MM.1S (cell line): ENCODE measurements at regions not wholly inside any gene's neighbourhood (a gene's known extent, or its start where the extent isn't known, plus 50 kb on each side); places are given as distances from the start of the nearest gene placed in this dataset.

Source experiments
- DNase-seq: peaks from one replicate; pipeline ENCODE4 v3.0.0-alpha.2; 2015
- H2AFZ ChIP-seq: fragments of 300-600 bp; sonication (generic); 2 replicates; pipeline ENCODE4 v1.6.0; 2016; ENCODE audit warnings: antibody characterized with exemption, low read length
- H3F3A ChIP-seq: fragments of 300-600 bp; sonication (generic); 2 replicates; pipeline ENCODE4 v1.6.1; 2016; ENCODE audit warnings: mild to moderate bottlenecking, antibody characterized with exemption, low read length, moderate library complexity, mixed read lengths; ENCODE audit not compliant: insufficient read depth
- H3K27ac ChIP-seq: fragments of 300-600 bp; sonication (generic); 2 replicates; pipeline ENCODE4 v1.5.1; 2016; ENCODE audit warnings: mild to moderate bottlenecking, low read length
- H3K27me3 ChIP-seq: fragments of 300-600 bp; sonication (generic); replicated peaks from 2 replicates; pipeline ENCODE4 v1.6.0; 2016; ENCODE audit warnings: low read length; ENCODE audit not compliant: insufficient read depth
- H3K36me3 ChIP-seq: fragments of 300-600 bp; sonication (generic); replicated peaks from 2 replicates; pipeline ENCODE4 v1.6.1; 2016; ENCODE audit warnings: mild to moderate bottlenecking, low read length, mixed read lengths; ENCODE audit not compliant: insufficient read depth
- H3K4me1 ChIP-seq: fragments of 300-600 bp; sonication (generic); 2 replicates; pipeline ENCODE4 v1.6.1; 2016; ENCODE audit warnings: low read length, mixed read lengths
- H3K4me2 ChIP-seq: fragments of 300-600 bp; sonication (generic); 2 replicates; pipeline ENCODE4 v1.6.0; 2016; ENCODE audit warnings: low read depth, low read length
- H3K4me3 ChIP-seq: fragments of 300-600 bp; sonication (generic); 2 replicates; pipeline ENCODE4 v1.5.1; 2016; ENCODE audit warnings: low read length, mixed read lengths
- H3K79me2 ChIP-seq: fragments of 300-600 bp; sonication (generic); 2 replicates; pipeline ENCODE4 v1.6.1; 2016; ENCODE audit warnings: mixed run types, low read length, mixed read lengths
- H3K9ac ChIP-seq: fragments of 300-600 bp; sonication (generic); 2 replicates; pipeline ENCODE4 v1.6.1; 2016; ENCODE audit warnings: low read length, mixed read lengths
- H3K9me2 ChIP-seq: fragments of 300-600 bp; sonication (generic); replicated peaks from 2 replicates; pipeline ENCODE4 v1.6.1; 2016; ENCODE audit warnings: mild to moderate bottlenecking, low read length, mixed read lengths; ENCODE audit not compliant: insufficient read depth
- H3K9me3 ChIP-seq: fragments of 300-600 bp; sonication (generic); replicated peaks from 2 replicates; pipeline ENCODE4 v1.6.1; 2016; ENCODE audit warnings: mild to moderate bottlenecking, low read length, mixed read lengths; ENCODE audit not compliant: insufficient read depth
- H4K20me1 ChIP-seq: fragments of 300-600 bp; sonication (generic); 2 replicates; pipeline ENCODE4 v1.6.1; 2016; ENCODE audit warnings: mild to moderate bottlenecking, low read length, moderate library complexity, mixed read lengths; ENCODE audit not compliant: insufficient read depth
- CTCF ChIP-seq: fragments of 300-600 bp; sonication (generic); IDR thresholded peaks from 2 replicates; pipeline ENCODE4 v1.5.1; 2016; ENCODE audit warnings: antibody characterized with exemption, low read length, mixed read lengths
- EZH2 ChIP-seq: fragments of 300-600 bp; sonication (generic); optimal IDR thresholded peaks from 2 replicates; pipeline ENCODE3; 2017; ENCODE audit warnings: low read depth, mild to moderate bottlenecking, antibody characterized with exemption, low read length, mixed read lengths
- EZH2phosphoT487 ChIP-seq: fragments of 300-600 bp; sonication (generic); IDR thresholded peaks from 2 replicates; pipeline ENCODE4 v1.6.1; 2018; ENCODE audit warnings: antibody characterized with exemption, low read length

GRCh38 chr6:133613211-133613610 lies 275.7 kb upstream of the TCF21 start:
- H3K9me2 ChIP-seq: no peaks in the 10 kb centered on the region
- H3K9me3 ChIP-seq: no peaks in the 10 kb centered on the region
- H3K4me3 ChIP-seq: no peak overlapping the region
- H4K20me1 ChIP-seq: no peaks in the 10 kb centered on the region
- no peaks in the 10 kb centered on the region for H3K27me3 ChIP-seq
- H3K36me3 ChIP-seq: no peaks in the 10 kb centered on the region
- H3K9ac ChIP-seq: no peak overlapping the region
- H3K27ac ChIP-seq: no peak overlapping the region
- no peak overlapping the region for H3K4me2 ChIP-seq
- TF ChIP-seq CTCF: no peak
- no peak for TF ChIP-seq EZH2phosphoT487
- no peak for TF ChIP-seq EZH2
- no peaks in the 10 kb centered on the region for H3K79me2 ChIP-seq
- no peak overlapping the region for H2AFZ ChIP-seq
- H3F3A ChIP-seq: no peaks in the 10 kb centered on the region
- no peak for DNase-seq
- H3K4me1 ChIP-seq: no peaks in the 10 kb centered on the region

DNA sequence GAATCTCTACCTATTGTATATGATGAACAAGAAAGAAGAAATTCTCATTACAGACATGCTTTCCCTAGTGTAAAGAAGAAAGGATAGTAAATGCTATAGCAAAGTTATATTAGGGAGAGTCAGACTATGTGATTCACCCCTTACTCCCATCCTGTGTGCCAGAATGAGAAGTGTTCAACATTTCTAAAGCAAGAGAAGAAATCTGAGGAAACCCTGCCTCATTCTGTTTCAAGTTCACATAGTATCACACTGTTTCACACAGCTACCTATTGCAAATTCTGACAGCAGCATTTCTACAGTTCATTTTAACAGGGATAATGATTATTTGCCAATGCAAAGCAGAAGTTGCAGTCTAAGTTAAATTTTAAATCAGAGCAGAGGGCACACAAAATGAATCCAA lies 267.2 kb upstream of the TCF21 start:
- Histone ChIP-seq H3K4me2 (no peak overlapping the region), H3K9me2 (no peaks in the 10 kb centered on the region), H3K4me1 (no peaks in the 10 kb centered on the region)

DNA sequence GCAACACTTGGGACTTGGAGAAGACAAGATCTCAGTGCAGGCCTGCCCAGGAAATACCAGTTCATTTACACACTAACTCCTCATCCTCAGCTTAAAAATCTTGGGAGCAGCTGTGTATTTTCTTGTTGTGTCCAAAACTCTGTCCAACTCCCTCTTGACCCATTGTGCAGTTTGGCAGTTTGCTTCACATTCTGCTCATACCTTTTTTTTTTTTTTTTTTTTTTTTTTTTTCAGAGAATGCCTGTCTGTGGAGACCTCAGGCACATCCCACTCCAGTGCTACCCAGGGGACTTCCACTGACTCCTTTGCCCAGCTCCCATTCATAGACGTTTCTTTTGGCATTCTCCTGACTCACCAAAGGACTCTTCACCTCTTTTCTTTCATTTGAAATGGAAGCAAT lies 265.8 kb upstream of the TCF21 start:
- H3K27ac ChIP-seq: no peak overlapping the region
- H3K4me3 ChIP-seq: no peak overlapping the region
- no peak overlapping the region for H3K9ac ChIP-seq
- no peak overlapping the region for H3K4me2 ChIP-seq
- H3K79me2 ChIP-seq: no peaks in the 10 kb centered on the region
- H3K9me3 ChIP-seq: no peaks in the 10 kb centered on the region
- H3K9me2 ChIP-seq: no peaks in the 10 kb centered on the region
- H3F3A ChIP-seq: no peaks in the 10 kb centered on the region
- no peaks in the 10 kb centered on the region for H4K20me1 ChIP-seq
- H2AFZ ChIP-seq: no peak overlapping the region
- no peaks in the 10 kb centered on the region for H3K36me3 ChIP-seq
- no peak for DNase-seq
- H3K4me1 ChIP-seq: no peaks in the 10 kb centered on the region
- TF ChIP-seq EZH2 (no peak), CTCF (no peak), EZH2phosphoT487 (no peak)
- no peaks in the 10 kb centered on the region for H3K27me3 ChIP-seq

More for the DNA sequence above, 267.2 kb upstream of the TCF21 start:
- TF ChIP-seq CTCF: no peak
- no peak for TF ChIP-seq EZH2
- TF ChIP-seq EZH2phosphoT487: no peak
- no peaks in the 10 kb centered on the region for H3K36me3 ChIP-seq
- H3K4me3 ChIP-seq: no peak overlapping the region
- no peaks in the 10 kb centered on the region for H3F3A ChIP-seq
- DNase-seq: no peak
- no peak overlapping the region for H3K9ac ChIP-seq
- H3K79me2 ChIP-seq: no peaks in the 10 kb centered on the region
- H3K27me3 ChIP-seq: no peaks in the 10 kb centered on the region
- no peak overlapping the region for H3K27ac ChIP-seq
- H3K9me3 ChIP-seq: no peaks in the 10 kb centered on the region
- no peaks in the 10 kb centered on the region for H4K20me1 ChIP-seq
- no peak overlapping the region for H2AFZ ChIP-seq

DNA sequence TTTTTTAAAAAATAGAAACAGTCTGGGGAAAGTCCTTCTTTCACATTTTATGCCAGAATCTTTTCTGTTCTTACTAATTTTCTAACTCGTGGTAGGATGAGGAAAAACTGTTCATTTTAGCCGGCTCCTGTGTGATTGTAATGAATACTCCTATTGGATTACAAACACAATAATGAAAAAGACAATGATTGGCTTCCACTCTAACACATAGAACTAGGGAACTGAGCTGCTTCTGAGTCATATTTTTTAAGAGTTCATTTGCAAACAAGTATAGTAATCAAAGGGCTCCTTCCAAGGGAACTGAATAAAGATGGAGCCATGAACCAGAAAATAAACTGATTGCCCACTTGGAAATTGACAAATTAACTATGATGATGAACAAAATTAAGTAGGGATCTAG lies 265.3 kb upstream of the TCF21 start:
- H3K9me2 ChIP-seq: no peaks in the 10 kb centered on the region
- no peaks in the 10 kb centered on the region for H3K36me3 ChIP-seq
- TF ChIP-seq EZH2 (no peak), CTCF (no peak), EZH2phosphoT487 (no peak)
- H2AFZ ChIP-seq: no peak overlapping the region
- H3K9me3 ChIP-seq: no peaks in the 10 kb centered on the region
- H3K4me1 ChIP-seq: no peaks in the 10 kb centered on the region
- H3F3A ChIP-seq: no peaks in the 10 kb centered on the region
- H3K79me2 ChIP-seq: no peaks in the 10 kb centered on the region
- no peak for DNase-seq
- H3K9ac ChIP-seq: no peak overlapping the region
- no peak overlapping the region for H3K27ac ChIP-seq
- no peak overlapping the region for H3K4me2 ChIP-seq
- H3K27me3 ChIP-seq: no peaks in the 10 kb centered on the region
- no peaks in the 10 kb centered on the region for H4K20me1 ChIP-seq
- no peak overlapping the region for H3K4me3 ChIP-seq
